Activated CD4-positive, alpha-beta T cell treated with anti-CD3 and anti-CD28 coated beads for 4 hours (primary cell): ENCODE measurements at regions not wholly inside any gene's neighbourhood (a gene's known extent, or its start where the extent isn't known, plus 50 kb on each side); places are given as distances from the start of the nearest gene placed in this dataset.

Experiments used
- DNase-seq, 2 donors: peaks; one replicate each; pipeline ENCODE4 v3.0.0-alpha.2; 2020

- no peak for DNase-seq
Observed at GRCh38 chr5:68455216-68455615, 239.7 kb downstream of the PIK3R1 start.

GRCh38 chr5:68456756-68457217, 241.2 kb downstream of the PIK3R1 start:
- DNase-seq: no peak

GRCh38 chr5:68457285-68457684, 241.7 kb downstream of the PIK3R1 start:
- no peak for DNase-seq

GRCh38 chr5:68458416-68459021, 243.0 kb downstream of the PIK3R1 start:
- peak in 1 of 2 donors; percentile 12 for DNase-seq

GRCh38 chr5:68459093-68459809, 243.7 kb downstream of the PIK3R1 start:
- DNase-seq: no peak

GRCh38 chr5:68459810-68460139, 244.2 kb downstream of the PIK3R1 start:
- DNase-seq: no peak

- DNase-seq: peak; percentile 45 to 68
Observed at GRCh38 chr5:68460147-68460798, 244.7 kb downstream of the PIK3R1 start.

GRCh38 chr5:68463606-68464005, 248.1 kb downstream of the PIK3R1 start:
- DNase-seq: no peak

- peak; percentile 29 to 47 for DNase-seq
Observed at GRCh38 chr5:68464424-68464823, 248.9 kb downstream of the PIK3R1 start.

GRCh38 chr5:68465133-68465532, 249.6 kb downstream of the PIK3R1 start:
- peak; percentile 13 to 18 for DNase-seq

- no peak for DNase-seq
Observed at GRCh38 chr5:68465934-68466551, 250.5 kb downstream of the PIK3R1 start.

GRCh38 chr5:68467208-68467607, 251.7 kb downstream of the PIK3R1 start:
- DNase-seq: no peak

GRCh38 chr5:68467794-68468193, 252.2 kb downstream of the PIK3R1 start:
- DNase-seq: no peak

- no peak for DNase-seq
Observed at GRCh38 chr5:68468322-68468721, 252.8 kb downstream of the PIK3R1 start.

- DNase-seq: no peak
Observed at GRCh38 chr5:68475476-68475983, 260.0 kb downstream of the PIK3R1 start.

- no peak for DNase-seq
Observed at GRCh38 chr5:68476854-68477253, 261.3 kb downstream of the PIK3R1 start.

- no peak for DNase-seq
Observed at GRCh38 chr5:68478301-68479095, 262.9 kb downstream of the PIK3R1 start.

GRCh38 chr5:68479524-68479923, 264.0 kb downstream of the PIK3R1 start:
- no peak for DNase-seq

GRCh38 chr5:68480335-68480940, 264.9 kb downstream of the PIK3R1 start:
- DNase-seq: no peak

- DNase-seq: no peak
Observed at GRCh38 chr5:68482199-68482598, 266.6 kb downstream of the PIK3R1 start.

GRCh38 chr5:68484307-68485068, 268.9 kb downstream of the PIK3R1 start:
- no peak for DNase-seq
